Glutamatergic neuron (in vitro differentiated cells): ENCODE measurements at regions not wholly inside any gene's neighbourhood (a gene's known extent, or its start where the extent isn't known, plus 50 kb on each side); places are given as distances from the start of the nearest gene placed in this dataset.

Source experiments
- DNase-seq: peaks from one replicate; pipeline ENCODE4 v3.0.0; 2022
- H3K27ac Mint-ChIP-seq: one replicate; pipeline ENCODE4 v1.8.0; 2020; ENCODE audit warnings: mild to moderate bottlenecking, mixed read lengths, inconsistent platforms; ENCODE audit not compliant: unreplicated experiment
- H3K27me3 Mint-ChIP-seq: one replicate; pipeline ENCODE4 v1.8.0; 2020; ENCODE audit warnings: mild to moderate bottlenecking, moderate library complexity, mixed read lengths, inconsistent platforms; ENCODE audit not compliant: unreplicated experiment
- H3K36me3 Mint-ChIP-seq: one replicate; pipeline ENCODE4 v1.8.0; 2020; ENCODE audit warnings: mild to moderate bottlenecking, mixed read lengths, inconsistent platforms; ENCODE audit not compliant: unreplicated experiment
- H3K4me1 Mint-ChIP-seq: one replicate; pipeline ENCODE4 v1.8.0; 2020; ENCODE audit warnings: mild to moderate bottlenecking, low read depth, mixed read lengths, inconsistent platforms; ENCODE audit not compliant: unreplicated experiment
- H3K4me3 Mint-ChIP-seq: one replicate; pipeline ENCODE4 v1.8.0; 2020; ENCODE audit warnings: mild to moderate bottlenecking, mixed read lengths, inconsistent platforms; ENCODE audit not compliant: unreplicated experiment
- H3K9me3 Mint-ChIP-seq: one replicate; pipeline ENCODE4 v1.8.0; 2020; ENCODE audit warnings: mild to moderate bottlenecking, moderate library complexity, mixed read lengths, inconsistent platforms; ENCODE audit not compliant: unreplicated experiment
- CTCF ChIP-seq: fragments of 200-600 bp; sonication (generic); IDR thresholded peaks from one replicate; pipeline ENCODE4 v1.5.0; 2021; ENCODE audit not compliant: partially characterized antibody, unreplicated experiment

GRCh38 chr1:93775224-93775623 is 93.6 kb upstream of the BCAR3 start:
- Mint-ChIP-seq H3K36me3 (no peaks in the 10 kb centered on the region), H3K9me3 (no peaks in the 10 kb centered on the region), H3K4me3 (no peak overlapping the region), H3K27ac (no peak overlapping the region), H3K27me3 (peaks cover 2% of the 10 kb centered on the region), H3K4me1 (peaks cover 1% of the 10 kb centered on the region)
- TF ChIP-seq CTCF: no peak
- no peak for DNase-seq

GRCh38 chr1:93774707-93775106 is 93.1 kb upstream of the BCAR3 start:
- no peak for DNase-seq
- no peaks in the 10 kb centered on the region for H3K9me3 Mint-ChIP-seq
- H3K4me1 Mint-ChIP-seq: peaks cover 7% of the 10 kb centered on the region

GRCh38 chr1:93773049-93773838 is 91.6 kb upstream of the BCAR3 start:
- no peak for TF ChIP-seq CTCF
- Mint-ChIP-seq H3K27ac (no peak overlapping the region), H3K27me3 (peaks cover 9% of the 10 kb centered on the region), H3K4me3 (no peak overlapping the region), H3K9me3 (peaks cover 5% of the 10 kb centered on the region), H3K36me3 (no peaks in the 10 kb centered on the region), H3K4me1 (peaks cover 20% of the 10 kb centered on the region)
- DNase-seq: no peak

More at GRCh38 chr1:93774707-93775106, 93.1 kb upstream of the BCAR3 start:
- Mint-ChIP-seq H3K27me3 (peaks cover 2% of the 10 kb centered on the region), H3K27ac (no peak overlapping the region), H3K4me3 (no peak overlapping the region), H3K36me3 (no peaks in the 10 kb centered on the region)
- no peak for TF ChIP-seq CTCF

- DNase-seq: no peak
- H3K27ac Mint-ChIP-seq: no peak overlapping the region
- peaks cover 29% of the 10 kb centered on the region for H3K4me1 Mint-ChIP-seq
- H3K4me3 Mint-ChIP-seq: no peak overlapping the region
- H3K9me3 Mint-ChIP-seq: peaks cover 5% of the 10 kb centered on the region
- H3K27me3 Mint-ChIP-seq: peaks cover 12% of the 10 kb centered on the region
- H3K36me3 Mint-ChIP-seq: no peaks in the 10 kb centered on the region
- TF ChIP-seq CTCF: no peak
Observed at GRCh38 chr1:93771843-93772242, 90.2 kb upstream of the BCAR3 start.

GRCh38 chr1:93770640-93771039 is 89.0 kb upstream of the BCAR3 start:
- no peaks in the 10 kb centered on the region for H3K36me3 Mint-ChIP-seq
- no peak for TF ChIP-seq CTCF
- no peak overlapping the region for H3K27ac Mint-ChIP-seq
- no peak for DNase-seq
- peaks cover 12% of the 10 kb centered on the region for H3K27me3 Mint-ChIP-seq
- H3K9me3 Mint-ChIP-seq: peaks cover 5% of the 10 kb centered on the region
- H3K4me3 Mint-ChIP-seq: no peak overlapping the region
- H3K4me1 Mint-ChIP-seq: peaks cover 34% of the 10 kb centered on the region
